ENCODE measurements at regions not wholly inside any gene's neighbourhood (a gene's known extent, or its start where the extent isn't known, plus 50 kb on each side); places are given as distances from the start of the nearest gene placed in this dataset.

DNA sequence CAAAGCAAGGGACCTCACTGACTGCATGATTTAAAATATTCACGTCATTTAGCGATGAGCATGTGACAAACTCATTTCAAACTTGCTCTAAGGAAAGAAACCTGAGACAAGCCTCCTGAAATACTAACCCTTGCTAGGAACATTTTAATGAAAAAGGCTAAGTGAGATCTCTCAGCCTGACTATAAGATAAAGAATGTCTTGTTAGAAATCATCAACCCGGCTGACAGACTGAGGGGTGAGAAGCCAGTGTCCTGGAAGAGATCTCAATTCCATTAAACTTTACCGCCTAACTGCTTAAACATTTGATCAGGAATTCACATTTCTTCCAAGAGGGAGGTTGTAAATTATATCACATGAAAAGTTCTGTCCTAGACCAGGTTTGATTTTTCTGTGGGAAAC is 274.8 kb upstream of the EXOC2 start:
- no peak for DNase-seq
- Histone ChIP-seq H3K27me3 (replicated peaks; ENCODE audit: insufficient read depth, low read length) (no peaks in the 10 kb centered on the region), H4K20me1 (ENCODE audit: insufficient read depth, low read length) (no peaks in the 10 kb centered on the region), H3K79me2 (ENCODE audit: low read length) (no peaks in the 10 kb centered on the region), H3K4me3 (ENCODE audit: low read length) (no peak overlapping the region), H3K27ac (ENCODE audit: low read length) (no peak overlapping the region), H3K4me1 (ENCODE audit: low read length) (no peaks in the 10 kb centered on the region), H3K36me3 (replicated peaks; ENCODE audit: insufficient read depth, low read length) (no peaks in the 10 kb centered on the region), H2AFZ (ENCODE audit: low read length) (no peak overlapping the region), H3K9ac (ENCODE audit: low read length) (no peak overlapping the region), H3K9me3 (replicated peaks; ENCODE audit: insufficient read depth, low read length) (no peaks in the 10 kb centered on the region), H3K9me2 (replicated peaks; ENCODE audit: insufficient read depth, low read length) (no peaks in the 10 kb centered on the region), H3K4me2 (ENCODE audit: low read depth, low read length) (no peak overlapping the region), H3F3A (ENCODE audit: insufficient read depth, low read length) (no peaks in the 10 kb centered on the region)
- no peak for TF ChIP-seq EZH2phosphoT487 (IDR thresholded peaks at IDR 0.05; ENCODE audit: low read length)
- TF ChIP-seq EZH2 (optimal IDR thresholded peaks at IDR 0.05; ENCODE audit: low read depth, low read length): no peak
- TF ChIP-seq, protein P1, sequence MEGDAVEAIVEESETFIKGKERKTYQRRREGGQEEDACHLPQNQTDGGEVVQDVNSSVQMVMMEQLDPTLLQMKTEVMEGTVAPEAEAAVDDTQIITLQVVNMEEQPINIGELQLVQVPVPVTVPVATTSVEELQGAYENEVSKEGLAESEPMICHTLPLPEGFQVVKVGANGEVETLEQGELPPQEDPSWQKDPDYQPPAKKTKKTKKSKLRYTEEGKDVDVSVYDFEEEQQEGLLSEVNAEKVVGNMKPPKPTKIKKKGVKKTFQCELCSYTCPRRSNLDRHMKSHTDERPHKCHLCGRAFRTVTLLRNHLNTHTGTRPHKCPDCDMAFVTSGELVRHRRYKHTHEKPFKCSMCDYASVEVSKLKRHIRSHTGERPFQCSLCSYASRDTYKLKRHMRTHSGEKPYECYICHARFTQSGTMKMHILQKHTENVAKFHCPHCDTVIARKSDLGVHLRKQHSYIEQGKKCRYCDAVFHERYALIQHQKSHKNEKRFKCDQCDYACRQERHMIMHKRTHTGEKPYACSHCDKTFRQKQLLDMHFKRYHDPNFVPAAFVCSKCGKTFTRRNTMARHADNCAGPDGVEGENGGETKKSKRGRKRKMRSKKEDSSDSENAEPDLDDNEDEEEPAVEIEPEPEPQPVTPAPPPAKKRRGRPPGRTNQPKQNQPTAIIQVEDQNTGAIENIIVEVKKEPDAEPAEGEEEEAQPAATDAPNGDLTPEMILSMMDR (IDR thresholded peaks at IDR 0.05; ENCODE audit: low read length): no peak

DNA sequence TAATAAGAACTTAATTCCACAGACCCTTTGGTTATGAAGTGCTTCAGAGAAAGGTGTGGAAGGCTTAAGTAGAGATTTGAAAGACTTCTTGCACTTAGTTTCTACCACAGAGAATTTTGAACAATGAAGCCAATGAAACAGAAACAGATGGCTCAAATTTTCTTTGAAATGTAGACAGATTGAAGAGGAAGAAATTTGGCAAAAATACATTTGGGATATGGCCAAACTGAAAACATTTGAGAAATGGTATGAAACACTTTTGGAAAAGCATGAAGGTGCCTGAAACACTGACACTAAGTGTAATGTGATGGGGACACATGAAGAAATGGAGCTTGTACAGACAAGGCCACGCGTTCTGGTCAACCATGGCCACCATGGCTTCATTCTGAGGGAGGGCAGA is 272.4 kb upstream of the EXOC2 start:
- Histone ChIP-seq H3K4me2 (ENCODE audit: low read depth, low read length) (no peak overlapping the region), H3K4me3 (ENCODE audit: low read length) (no peak overlapping the region), H3K4me1 (ENCODE audit: low read length) (no peaks in the 10 kb centered on the region), H3K36me3 (replicated peaks; ENCODE audit: insufficient read depth, low read length) (no peaks in the 10 kb centered on the region), H3F3A (ENCODE audit: insufficient read depth, low read length) (no peaks in the 10 kb centered on the region), H4K20me1 (ENCODE audit: insufficient read depth, low read length) (no peaks in the 10 kb centered on the region), H3K9me2 (replicated peaks; ENCODE audit: insufficient read depth, low read length) (no peaks in the 10 kb centered on the region), H3K9ac (ENCODE audit: low read length) (no peak overlapping the region), H3K9me3 (replicated peaks; ENCODE audit: insufficient read depth, low read length) (no peaks in the 10 kb centered on the region), H3K79me2 (ENCODE audit: low read length) (no peaks in the 10 kb centered on the region), H3K27ac (ENCODE audit: low read length) (no peak overlapping the region), H3K27me3 (replicated peaks; ENCODE audit: insufficient read depth, low read length) (no peaks in the 10 kb centered on the region), H2AFZ (ENCODE audit: low read length) (no peak overlapping the region)
- no peak for DNase-seq
- TF ChIP-seq EZH2 (optimal IDR thresholded peaks at IDR 0.05; ENCODE audit: low read depth, low read length) (no peak), EZH2phosphoT487 (IDR thresholded peaks at IDR 0.05; ENCODE audit: low read length) (no peak)
- TF ChIP-seq, protein P1 (IDR thresholded peaks at IDR 0.05; ENCODE audit: low read length): no peak

DNA sequence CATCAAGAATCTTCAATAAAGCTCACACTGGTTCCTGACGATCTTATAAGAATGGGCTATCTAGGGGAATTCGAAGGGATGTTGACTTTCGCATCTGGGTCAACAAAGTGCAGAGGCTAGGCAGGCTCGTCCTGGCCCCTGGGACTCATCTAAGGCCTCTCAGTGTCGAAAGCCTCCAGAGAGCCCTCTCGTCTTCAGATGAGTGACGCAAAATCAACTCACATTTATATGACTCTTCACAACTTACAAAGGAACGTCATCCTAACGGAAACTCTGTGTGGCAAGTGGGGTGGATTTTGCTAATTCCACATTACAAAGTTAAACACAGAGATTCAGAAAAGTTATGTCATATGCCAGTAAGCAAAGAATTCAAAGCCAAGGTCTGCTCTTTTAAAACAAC is 270.5 kb upstream of the EXOC2 start:
- no peak for DNase-seq
- no peaks in the 10 kb centered on the region for H4K20me1 ChIP-seq (ENCODE audit: insufficient read depth, low read length)
- H3K9ac ChIP-seq (ENCODE audit: low read length): no peak overlapping the region
- H3K9me2 ChIP-seq (replicated peaks; ENCODE audit: insufficient read depth, low read length): no peaks in the 10 kb centered on the region
- no peak overlapping the region for H3K4me2 ChIP-seq (ENCODE audit: low read depth, low read length)
- H2AFZ ChIP-seq (ENCODE audit: low read length): no peak overlapping the region
- no peak overlapping the region for H3K27ac ChIP-seq (ENCODE audit: low read length)
- no peaks in the 10 kb centered on the region for H3K36me3 ChIP-seq (replicated peaks; ENCODE audit: insufficient read depth, low read length)
- H3F3A ChIP-seq (ENCODE audit: insufficient read depth, low read length): no peaks in the 10 kb centered on the region
- H3K4me1 ChIP-seq (ENCODE audit: low read length): no peaks in the 10 kb centered on the region
- H3K4me3 ChIP-seq (ENCODE audit: low read length): no peak overlapping the region
- H3K9me3 ChIP-seq (replicated peaks; ENCODE audit: insufficient read depth, low read length): no peaks in the 10 kb centered on the region
- H3K79me2 ChIP-seq (ENCODE audit: low read length): no peaks in the 10 kb centered on the region
- TF ChIP-seq EZH2 (optimal IDR thresholded peaks at IDR 0.05; ENCODE audit: low read depth, low read length): no peak
- TF ChIP-seq, protein P1 (IDR thresholded peaks at IDR 0.05; ENCODE audit: low read length): no peak
- no peaks in the 10 kb centered on the region for H3K27me3 ChIP-seq (replicated peaks; ENCODE audit: insufficient read depth, low read length)

All from MM.1S (cell line).